ENCODE measurements at regions not wholly inside any gene's neighbourhood (a gene's known extent, or its start where the extent isn't known, plus 50 kb on each side); places are given as distances from the start of the nearest gene placed in this dataset.

GRCh38 chr1:221563476-221563921, 178.4 kb downstream of the DUSP10 start:
- DNase-seq (ENCODE audit: low read depth), result no peak
- no peak overlapping the region for H3K4me3 ChIP-seq (ENCODE audit: low read depth, low read length)
- TF ChIP-seq CTCF (IDR thresholded peaks at IDR 0.05; ENCODE audit: insufficient read depth, low read depth, low read length), result no peak

GRCh38 chr1:221564891-221565290, 177.0 kb downstream of the DUSP10 start:
- no peak for DNase-seq (ENCODE audit: low read depth)
- no peak for TF ChIP-seq CTCF (IDR thresholded peaks at IDR 0.05; ENCODE audit: insufficient read depth, low read depth, low read length)
- H3K4me3 ChIP-seq (ENCODE audit: low read depth, low read length), result no peak overlapping the region

- no peak for DNase-seq (ENCODE audit: low read depth)
- H3K4me3 ChIP-seq (ENCODE audit: low read depth, low read length), result no peak overlapping the region
- TF ChIP-seq CTCF (IDR thresholded peaks at IDR 0.05; ENCODE audit: insufficient read depth, low read depth, low read length), result no peak
Measured at GRCh38 chr1:221565711-221566110, 176.2 kb downstream of the DUSP10 start.

- TF ChIP-seq CTCF (IDR thresholded peaks at IDR 0.05; ENCODE audit: insufficient read depth, low read depth, low read length), result no peak
- no peak overlapping the region for H3K4me3 ChIP-seq (ENCODE audit: low read depth, low read length)
- no peak for DNase-seq (ENCODE audit: low read depth)
Measured at GRCh38 chr1:221567859-221568507, 173.9 kb downstream of the DUSP10 start.

GRCh38 chr1:221573756-221574155, 168.1 kb downstream of the DUSP10 start:
- no peak overlapping the region for H3K4me3 ChIP-seq (ENCODE audit: low read depth, low read length)
- no peak for DNase-seq (ENCODE audit: low read depth)
- TF ChIP-seq CTCF (IDR thresholded peaks at IDR 0.05; ENCODE audit: insufficient read depth, low read depth, low read length), result no peak

GRCh38 chr1:221574529-221574928, 167.4 kb downstream of the DUSP10 start:
- no peak for DNase-seq (ENCODE audit: low read depth)

More at GRCh38 chr1:221574529-221574928, 167.4 kb downstream of the DUSP10 start:
- TF ChIP-seq CTCF (IDR thresholded peaks at IDR 0.05; ENCODE audit: insufficient read depth, low read depth, low read length), result no peak
- H3K4me3 ChIP-seq (ENCODE audit: low read depth, low read length), result no peak overlapping the region
